Right ventricle myocardium superior (tissue), 1 donor: ENCODE measurements at regions not wholly inside any gene's neighbourhood (a gene's known extent, or its start where the extent isn't known, plus 50 kb on each side); places are given as distances from the start of the nearest gene placed in this dataset.
A peak's percentile ranks its signal among the peaks of the same experiment; 100 is the strongest.

Source experiments
- ATAC-seq: fragments of 200-7000 bp; cut with Tn5 transposase; one replicate; pipeline ENCODE4 v1.9.1; 2020; ENCODE audit warnings: mild to moderate bottlenecking; ENCODE audit not compliant: poor library complexity
- DNase-seq: peaks from one replicate; pipeline ENCODE4 v3.0.0-alpha.2; 2020
- intact Hi-C: fragments of 100-400 bp; cut with DNase I; formaldehyde crosslinking; loops from one replicate; pipeline ENCODE4 v1.11.2; 2022
- donor health status: DM: no; HTN: yes; CAD: no; lungs with severe emphysema.

- intact Hi-C loops: no loop called here
Observed at GRCh38 chr10:78761311-78761781, 307.4 kb upstream of the ZMIZ1 start.

GRCh38 chr10:78762086-78762630 is 306.6 kb upstream of the ZMIZ1 start:
- intact Hi-C loops: no loop called here
- no peak for ATAC-seq

More at GRCh38 chr10:78761311-78761781, 307.4 kb upstream of the ZMIZ1 start:
- ATAC-seq: no peak
- no peak for DNase-seq

GRCh38 chr10:78763234-78763633 is 305.5 kb upstream of the ZMIZ1 start:
- intact Hi-C loops: no loop called here
- DNase-seq (no peak), ATAC-seq (no peak)

More at GRCh38 chr10:78762086-78762630, 306.6 kb upstream of the ZMIZ1 start:
- no peak for DNase-seq

- DNase-seq (peak; percentile 64), ATAC-seq (peak; percentile 47)
- intact Hi-C loops: no loop called here
Observed at GRCh38 chr10:78763651-78764395, 304.9 kb upstream of the ZMIZ1 start.

- DNase-seq (no peak), ATAC-seq (no peak)
- intact Hi-C loops: no loop called here
Observed at GRCh38 chr10:78764436-78764835, 304.3 kb upstream of the ZMIZ1 start.

GRCh38 chr10:78764846-78765430 is 303.8 kb upstream of the ZMIZ1 start:
- ATAC-seq: no peak
- DNase-seq: no peak
- intact Hi-C loops: no loop called here

- no peak for ATAC-seq
- no peak for DNase-seq
- intact Hi-C loops: no loop called here
Observed at GRCh38 chr10:78765726-78766335, 302.9 kb upstream of the ZMIZ1 start.

- ATAC-seq (no peak), DNase-seq (no peak)
- intact Hi-C loops: no loop called here
Observed at GRCh38 chr10:78766603-78767002, 302.2 kb upstream of the ZMIZ1 start.

GRCh38 chr10:78768041-78768835 is 300.5 kb upstream of the ZMIZ1 start:
- no peak for DNase-seq
- intact Hi-C loops: no loop called here

GRCh38 chr10:78768876-78769275 is 299.9 kb upstream of the ZMIZ1 start:
- intact Hi-C loops: no loop called here
- ATAC-seq (no peak), DNase-seq (no peak)

More at GRCh38 chr10:78768041-78768835, 300.5 kb upstream of the ZMIZ1 start:
- ATAC-seq: no peak

- no peak for DNase-seq
- intact Hi-C loops: no loop called here
Observed at GRCh38 chr10:78769526-78769925, 299.2 kb upstream of the ZMIZ1 start.

GRCh38 chr10:78770167-78771090 is 298.3 kb upstream of the ZMIZ1 start:
- no peak for DNase-seq
- intact Hi-C loops: no loop called here
- no peak for ATAC-seq

More at GRCh38 chr10:78769526-78769925, 299.2 kb upstream of the ZMIZ1 start:
- no peak for ATAC-seq

- DNase-seq (no peak), ATAC-seq (no peak)
- intact Hi-C loops: no loop called here
Observed at GRCh38 chr10:78771260-78771659, 297.5 kb upstream of the ZMIZ1 start.

GRCh38 chr10:78771808-78772455 is 296.8 kb upstream of the ZMIZ1 start:
- peak; percentile 6 for ATAC-seq
- intact Hi-C loops: no loop called here
- DNase-seq: no peak

GRCh38 chr10:78772486-78772885 is 296.3 kb upstream of the ZMIZ1 start:
- DNase-seq (no peak), ATAC-seq (no peak)
- intact Hi-C loops: no loop called here

- no peak for ATAC-seq
- no peak for DNase-seq
- intact Hi-C loops: no loop called here
Observed at GRCh38 chr10:78772986-78773530, 295.7 kb upstream of the ZMIZ1 start.

- ATAC-seq (no peak), DNase-seq (no peak)
- intact Hi-C loops: no loop called here
Observed at GRCh38 chr10:78774614-78774998, 294.2 kb upstream of the ZMIZ1 start.
